ENCODE measurements at regions not wholly inside any gene's neighbourhood (a gene's known extent, or its start where the extent isn't known, plus 50 kb on each side); places are given as distances from the start of the nearest gene placed in this dataset.

DNA sequence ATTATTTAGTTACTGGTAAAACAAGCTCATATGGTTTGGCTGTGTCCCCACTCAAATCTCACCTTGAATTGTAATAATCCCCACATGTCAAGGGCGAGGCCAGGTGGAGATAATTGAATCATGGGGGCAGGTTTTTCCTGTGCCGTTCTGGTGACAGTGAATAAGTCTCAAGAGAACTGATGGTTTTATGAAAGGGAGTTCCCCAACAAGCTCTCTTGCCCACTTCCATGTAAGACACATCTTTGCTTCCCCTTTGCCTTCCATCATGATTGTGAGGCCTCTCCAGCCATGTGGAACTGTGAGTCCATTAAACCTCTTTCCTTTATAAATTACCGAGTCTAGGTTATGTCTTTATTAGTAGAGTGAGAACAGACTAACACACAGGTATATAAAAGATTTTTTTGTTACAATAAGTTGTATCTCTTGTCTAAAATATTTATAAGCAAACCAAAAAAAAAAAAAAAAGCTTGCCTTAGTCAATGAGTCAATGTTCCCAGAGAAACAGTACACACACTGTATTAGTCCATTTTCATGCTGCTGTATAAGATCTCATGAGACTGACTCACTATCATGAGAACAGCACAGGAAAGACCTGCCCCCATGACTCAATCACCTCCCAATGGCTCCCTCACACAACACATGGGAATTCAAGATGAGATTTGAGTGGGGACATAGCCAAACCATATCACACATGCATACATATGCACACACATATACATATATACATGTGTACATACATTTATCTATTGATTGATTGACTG lies 138.3 kb downstream of the BASP1 start:
- TF ChIP-seq, protein P1, sequence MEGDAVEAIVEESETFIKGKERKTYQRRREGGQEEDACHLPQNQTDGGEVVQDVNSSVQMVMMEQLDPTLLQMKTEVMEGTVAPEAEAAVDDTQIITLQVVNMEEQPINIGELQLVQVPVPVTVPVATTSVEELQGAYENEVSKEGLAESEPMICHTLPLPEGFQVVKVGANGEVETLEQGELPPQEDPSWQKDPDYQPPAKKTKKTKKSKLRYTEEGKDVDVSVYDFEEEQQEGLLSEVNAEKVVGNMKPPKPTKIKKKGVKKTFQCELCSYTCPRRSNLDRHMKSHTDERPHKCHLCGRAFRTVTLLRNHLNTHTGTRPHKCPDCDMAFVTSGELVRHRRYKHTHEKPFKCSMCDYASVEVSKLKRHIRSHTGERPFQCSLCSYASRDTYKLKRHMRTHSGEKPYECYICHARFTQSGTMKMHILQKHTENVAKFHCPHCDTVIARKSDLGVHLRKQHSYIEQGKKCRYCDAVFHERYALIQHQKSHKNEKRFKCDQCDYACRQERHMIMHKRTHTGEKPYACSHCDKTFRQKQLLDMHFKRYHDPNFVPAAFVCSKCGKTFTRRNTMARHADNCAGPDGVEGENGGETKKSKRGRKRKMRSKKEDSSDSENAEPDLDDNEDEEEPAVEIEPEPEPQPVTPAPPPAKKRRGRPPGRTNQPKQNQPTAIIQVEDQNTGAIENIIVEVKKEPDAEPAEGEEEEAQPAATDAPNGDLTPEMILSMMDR (IDR thresholded peaks at IDR 0.05), result no peak
- Histone ChIP-seq H3K4me3 (no peak overlapping the region), H3K27ac (no peak overlapping the region)
- DNase-seq (ENCODE audit: low spot score), result no peak

DNA sequence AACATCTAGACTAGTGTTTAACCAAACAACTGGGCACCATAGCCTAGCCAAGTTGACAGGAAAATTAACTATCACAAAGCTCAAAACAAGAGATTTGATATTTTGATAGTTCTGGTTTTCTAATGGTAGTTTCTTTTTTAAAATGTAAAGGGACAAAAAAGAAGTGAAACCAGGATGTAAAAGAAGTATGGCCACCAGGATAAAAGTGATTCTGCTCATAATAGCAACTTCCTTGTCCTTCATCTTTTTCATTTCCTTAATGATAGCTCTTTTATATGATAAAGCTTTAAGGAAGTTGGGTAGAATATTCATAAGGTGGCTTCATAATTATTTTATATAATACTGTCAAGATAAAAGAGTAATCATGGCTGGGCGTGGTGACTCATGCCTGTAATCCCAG lies 139.1 kb downstream of the BASP1 start:
- no peak for DNase-seq (ENCODE audit: low spot score)
- TF ChIP-seq, protein P1 (IDR thresholded peaks at IDR 0.05), result no peak
- Histone ChIP-seq H3K27ac (no peak overlapping the region), H3K4me3 (no peak overlapping the region)

DNA sequence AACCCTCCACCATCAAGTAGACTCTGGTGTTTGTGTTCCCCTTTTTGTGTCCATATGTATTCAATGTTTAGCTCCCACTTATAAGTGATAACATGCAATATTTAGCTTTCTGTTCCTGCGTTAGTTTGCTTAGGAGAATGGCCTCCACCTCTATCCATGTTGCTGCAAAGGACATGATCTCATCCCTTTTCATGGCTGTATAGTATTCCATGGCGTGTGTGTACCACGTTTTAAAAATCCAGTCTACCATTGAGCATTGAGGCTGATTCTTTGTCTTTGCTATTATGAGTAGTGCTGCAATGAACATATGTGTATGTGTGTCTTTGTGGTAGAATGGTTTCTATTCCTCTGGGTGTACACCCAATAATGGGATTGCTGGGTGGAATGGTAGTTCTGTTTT lies 140.1 kb downstream of the BASP1 start:
- no peak overlapping the region for H3K27ac ChIP-seq
- H3K4me3 ChIP-seq, result no peak overlapping the region
- DNase-seq (ENCODE audit: low spot score), result no peak
- TF ChIP-seq, protein P1 (IDR thresholded peaks at IDR 0.05), result no peak

DNA sequence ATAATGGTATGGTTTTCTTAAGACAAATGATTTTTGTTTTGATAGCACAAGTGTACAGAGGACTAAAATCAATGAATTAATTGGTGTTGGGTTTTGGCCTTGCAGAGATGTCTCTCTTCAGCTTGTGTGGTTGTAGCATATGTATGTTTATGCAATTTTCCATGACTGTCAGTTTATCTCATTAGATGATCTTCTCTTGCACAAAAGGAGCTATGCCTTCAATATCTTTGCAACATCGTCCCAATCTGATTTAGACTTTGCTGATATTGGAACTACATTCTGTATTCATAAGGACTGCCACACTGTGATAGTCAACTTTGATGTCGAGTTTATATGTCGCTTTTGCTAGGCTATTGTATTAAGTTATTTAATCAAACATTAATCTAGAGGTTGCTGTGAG lies 140.0 kb upstream of the TAF11L2 start:
- Histone ChIP-seq H3K4me3 (no peak overlapping the region), H3K27ac (no peak overlapping the region)
- no peak for DNase-seq (ENCODE audit: low spot score)
- TF ChIP-seq, protein P1 (IDR thresholded peaks at IDR 0.05), result no peak

DNA sequence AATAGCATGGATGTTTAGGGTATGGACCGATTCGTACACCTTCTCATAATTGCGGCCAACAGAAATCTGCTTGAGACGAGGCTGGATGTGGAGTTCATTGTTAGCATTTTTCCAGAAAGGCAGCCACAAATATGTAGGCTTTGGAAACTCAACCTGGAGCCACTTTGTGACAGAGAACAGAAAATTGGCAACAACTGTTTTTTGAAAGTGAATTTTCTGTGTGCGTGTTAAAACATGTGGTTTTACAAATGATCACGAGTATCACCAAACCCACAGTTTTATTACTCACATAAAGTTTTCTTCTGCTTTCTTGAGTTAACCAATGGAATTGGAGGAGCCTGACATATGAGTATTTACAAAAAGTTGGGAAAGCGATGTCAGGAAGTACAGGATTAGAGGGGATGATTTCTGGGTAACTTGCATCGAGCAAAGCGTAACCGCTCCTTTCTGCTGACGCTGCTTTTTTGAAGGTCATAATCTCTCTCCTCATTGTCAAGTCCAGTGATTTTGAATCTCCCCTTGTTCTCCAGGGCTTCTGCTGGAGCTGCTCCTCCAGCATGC lies 138.5 kb upstream of the TAF11L2 start:
- Histone ChIP-seq H3K27ac (no peak overlapping the region), H3K4me3 (no peak overlapping the region)
- TF ChIP-seq, protein P1 (IDR thresholded peaks at IDR 0.05), result no peak
- DNase-seq (ENCODE audit: low spot score), result no peak

DNA sequence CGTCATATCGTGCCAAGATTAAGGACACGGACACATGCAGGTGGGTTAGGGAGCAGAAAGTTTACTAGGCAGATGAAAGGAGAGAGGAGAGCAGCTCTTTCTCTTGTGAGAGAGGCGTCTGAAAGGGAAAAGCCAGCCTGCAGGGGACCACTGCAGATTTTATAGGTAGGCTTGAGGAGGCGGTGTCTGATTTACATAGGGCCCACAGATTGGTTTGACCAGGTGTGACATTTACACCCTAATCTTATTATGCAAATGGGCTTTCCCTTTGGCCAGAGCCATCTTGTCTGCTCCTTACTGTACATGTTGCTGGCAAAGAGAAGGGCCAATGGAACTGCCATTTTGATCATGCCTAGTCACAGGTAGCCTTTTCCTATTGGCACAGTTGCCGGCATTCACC lies 137.2 kb upstream of the TAF11L2 start:
- no peak overlapping the region for H3K4me3 ChIP-seq
- no peak for DNase-seq (ENCODE audit: low spot score)
- TF ChIP-seq, protein P1 (IDR thresholded peaks at IDR 0.05), result no peak
- no peak overlapping the region for H3K27ac ChIP-seq

DNA sequence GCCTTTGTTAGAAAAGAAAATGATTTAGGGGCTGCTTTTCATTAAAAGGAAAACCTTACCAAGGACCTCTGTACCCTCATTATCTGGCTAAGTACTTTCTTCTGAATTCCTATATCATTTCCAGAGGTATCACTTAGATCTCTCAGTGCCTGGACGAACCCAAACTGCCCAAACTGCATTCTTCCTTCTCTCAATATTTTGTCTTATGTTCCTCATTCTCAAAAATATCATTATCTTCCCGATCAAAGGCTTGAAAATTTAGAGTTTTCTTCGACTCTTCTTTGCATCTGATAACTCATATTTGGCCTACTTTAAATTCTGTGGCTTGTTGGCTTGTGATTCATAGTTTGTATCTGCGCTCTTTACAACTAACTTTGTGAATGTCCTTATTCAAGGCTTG lies 136.7 kb upstream of the TAF11L2 start:
- DNase-seq (ENCODE audit: low spot score), result no peak
- H3K27ac ChIP-seq, result no peak overlapping the region
- no peak overlapping the region for H3K4me3 ChIP-seq
- TF ChIP-seq, protein P1 (IDR thresholded peaks at IDR 0.05), result no peak
